Karpas-422 (cell line): ENCODE measurements at regions not wholly inside any gene's neighbourhood (a gene's known extent, or its start where the extent isn't known, plus 50 kb on each side); places are given as distances from the start of the nearest gene placed in this dataset.

Experiments used
- DNase-seq: peaks from one replicate; pipeline ENCODE4 v3.0.0-alpha.2; 2015
- H2AFZ ChIP-seq: fragments of 200-600 bp; sonication (generic); 2 replicates; pipeline ENCODE4 v1.6.1; 2014; ENCODE audit warnings: antibody characterized with exemption, low read length, mixed read lengths
- H3K27ac ChIP-seq: fragments of 200-600 bp; sonication (generic); 2 replicates; pipeline ENCODE4 v1.5.1; 2014; ENCODE audit warnings: mild to moderate bottlenecking, low read length, moderate library complexity
- H3K27me3 ChIP-seq: fragments of 200-600 bp; sonication (generic); 2 replicates; pipeline ENCODE4 v1.6.1; 2014; ENCODE audit warnings: low read length, mixed read lengths
- H3K36me3 ChIP-seq: fragments of 200-600 bp; sonication (generic); 2 replicates; pipeline ENCODE4 v1.6.1; 2014; ENCODE audit warnings: low read length, mixed read lengths; ENCODE audit not compliant: insufficient read depth
- H3K4me1 ChIP-seq: fragments of 200-600 bp; sonication (generic); 2 replicates; pipeline ENCODE4 v1.6.1; 2014; ENCODE audit warnings: mild to moderate bottlenecking, low read length, mixed read lengths
- H3K4me2 ChIP-seq: fragments of 200-600 bp; sonication (generic); 2 replicates; pipeline ENCODE4 v1.6.1; 2014; ENCODE audit warnings: low read length, low read depth, mild to moderate bottlenecking; ENCODE audit not compliant: poor library complexity, severe bottlenecking
- H3K4me3 ChIP-seq: fragments of 200-600 bp; sonication (generic); 2 replicates; pipeline ENCODE4 v1.5.1; 2014; ENCODE audit warnings: mild to moderate bottlenecking, antibody characterized with exemption, low read length, mixed read lengths
- H3K79me2 ChIP-seq: fragments of 200-600 bp; sonication (generic); 2 replicates; pipeline ENCODE4 v1.6.1; 2014; ENCODE audit warnings: mild to moderate bottlenecking, low read length, mixed read lengths
- H3K9ac ChIP-seq: fragments of 200-600 bp; sonication (generic); 2 replicates; pipeline ENCODE4 v1.6.0; 2014; ENCODE audit warnings: low read length
- H3K9me2 ChIP-seq: fragments of 200-600 bp; sonication (generic), shearing (Covaris generic); replicated peaks from 2 replicates; pipeline ENCODE4 v1.6.0; 2014; ENCODE audit warnings: mild to moderate bottlenecking, low read length, moderate library complexity; ENCODE audit not compliant: insufficient read depth
- H3K9me3 ChIP-seq: fragments of 300-700, 200-600 bp; sonication (generic); 2 replicates; pipeline ENCODE4 v1.6.1; 2014; ENCODE audit warnings: low read length, mixed read lengths
- H4K20me1 ChIP-seq: fragments of 200-600 bp; sonication (generic); 2 replicates; pipeline ENCODE4 v1.6.1; 2014; ENCODE audit warnings: mild to moderate bottlenecking, antibody characterized with exemption, low read length, low read depth; ENCODE audit not compliant: insufficient read depth

DNA sequence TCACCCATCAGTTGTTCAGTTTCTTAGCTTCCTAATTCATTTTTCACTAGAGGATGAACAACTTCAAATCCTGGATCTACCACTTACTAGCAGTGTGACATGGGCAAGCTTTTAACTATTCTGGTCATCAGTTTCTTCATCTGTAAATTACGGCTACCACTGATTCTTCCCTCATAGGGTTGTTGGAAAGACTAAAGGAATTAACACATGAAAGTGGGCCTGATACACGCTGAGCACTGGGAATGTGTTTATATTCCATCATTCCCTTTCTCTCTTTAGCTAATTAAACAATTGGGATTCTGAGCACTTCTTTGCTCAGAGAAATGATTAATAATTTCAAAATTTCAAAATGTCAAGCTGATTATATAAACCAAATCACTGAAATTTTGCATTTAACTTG lies 862.3 kb upstream of the GCFC2 start:
- Histone ChIP-seq H3K79me2 (no peaks in the 10 kb centered on the region), H3K27ac (no peak overlapping the region), H3K4me1 (no peaks in the 10 kb centered on the region), H3K4me2 (no peak overlapping the region), H3K4me3 (no peak overlapping the region), H4K20me1 (no peaks in the 10 kb centered on the region), H3K9ac (no peak overlapping the region), H3K27me3 (no peaks in the 10 kb centered on the region), H3K9me2 (0 out of 2 replicates have a peak, but pooled peaks cover 3% of the 10 kb centered on the region), H3K36me3 (no peaks in the 10 kb centered on the region), H2AFZ (no peak overlapping the region), H3K9me3 (0 out of 2 replicates have a peak, but pooled peaks cover 3% of the 10 kb centered on the region)
- DNase-seq, result no peak

DNA sequence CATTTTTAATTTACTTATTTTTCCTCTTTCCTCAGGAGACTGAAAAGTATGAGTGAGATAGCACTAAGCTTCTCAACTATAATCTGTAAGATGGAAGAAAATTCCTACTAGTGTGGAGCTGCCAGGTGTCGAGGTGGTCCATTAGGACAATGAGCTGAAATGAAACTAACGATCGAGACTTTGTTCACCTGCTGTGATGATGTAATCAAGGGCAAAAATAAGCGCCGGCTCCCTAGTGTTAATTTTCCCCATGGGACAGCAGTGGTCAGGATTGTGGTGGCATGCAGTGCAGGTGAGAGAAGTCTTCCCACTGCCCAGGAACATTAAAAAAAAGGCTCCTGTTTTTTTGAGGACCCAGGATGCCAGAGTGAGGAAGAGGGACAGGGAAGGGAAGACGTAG lies 859.1 kb upstream of the GCFC2 start:
- Histone ChIP-seq H3K4me2 (no peak overlapping the region), H3K9me3 (peaks cover 16% of the 10 kb centered on the region), H2AFZ (no peak overlapping the region), H3K36me3 (no peaks in the 10 kb centered on the region), H3K27ac (no peak overlapping the region), H3K9me2 (0 out of 2 replicates have a peak, but pooled peaks cover 3% of the 10 kb centered on the region), H3K4me3 (no peak overlapping the region), H3K4me1 (no peaks in the 10 kb centered on the region), H3K9ac (no peak overlapping the region), H3K79me2 (no peaks in the 10 kb centered on the region), H3K27me3 (no peaks in the 10 kb centered on the region), H4K20me1 (no peaks in the 10 kb centered on the region)
- DNase-seq, result no peak

DNA sequence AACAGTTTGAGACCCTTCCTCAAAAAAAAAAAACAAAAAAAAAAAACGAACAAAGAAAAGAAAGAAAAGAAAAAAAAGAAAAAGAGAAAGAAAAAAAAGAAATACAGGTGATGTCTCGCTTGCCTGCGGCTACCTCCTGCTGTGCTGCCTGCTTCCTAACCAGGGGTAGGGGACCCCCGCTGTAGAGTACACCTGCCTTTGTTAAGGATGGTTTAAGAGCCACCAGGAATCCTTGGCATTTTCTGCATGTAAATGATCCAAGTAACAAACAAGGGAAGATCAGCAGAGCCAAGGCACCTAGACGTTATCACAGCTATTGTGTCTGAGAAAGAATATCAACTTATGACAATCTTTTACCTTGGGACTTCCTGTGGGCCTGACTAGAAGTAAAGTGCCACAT lies 856.8 kb upstream of the GCFC2 start:
- no peaks in the 10 kb centered on the region for H3K36me3 ChIP-seq
- H3K27me3 ChIP-seq, result no peaks in the 10 kb centered on the region
- H3K79me2 ChIP-seq, result no peaks in the 10 kb centered on the region
- no peak overlapping the region for H3K4me3 ChIP-seq
- H3K9me2 ChIP-seq, result 0 out of 2 replicates have a peak, but pooled peaks cover 3% of the 10 kb centered on the region
- H3K4me1 ChIP-seq, result no peaks in the 10 kb centered on the region
- H3K27ac ChIP-seq, result no peak overlapping the region
- H2AFZ ChIP-seq, result no peak overlapping the region
- DNase-seq, result peak; percentile 1
- no peak overlapping the region for H3K4me2 ChIP-seq
- H4K20me1 ChIP-seq, result no peaks in the 10 kb centered on the region
- peaks cover 26% of the 10 kb centered on the region for H3K9me3 ChIP-seq
- no peak overlapping the region for H3K9ac ChIP-seq

DNA sequence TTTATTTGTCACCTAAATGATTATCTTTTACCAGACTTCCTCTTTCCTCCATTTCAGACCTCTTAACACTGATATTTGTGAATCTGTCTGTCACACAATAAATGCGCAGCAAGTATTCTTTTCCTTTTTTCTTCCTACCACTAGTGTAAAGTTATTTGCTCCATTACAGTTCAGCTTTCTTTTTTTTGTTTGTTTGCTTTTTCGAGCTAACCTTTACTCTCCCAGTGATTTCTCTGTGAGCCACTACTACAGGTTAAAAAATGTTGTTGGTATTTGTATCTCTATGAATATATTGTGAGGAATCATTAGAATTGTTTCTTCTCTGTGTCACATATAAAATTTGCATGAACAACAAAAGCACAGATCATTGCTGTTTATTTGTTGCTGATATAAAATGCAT lies 854.0 kb upstream of the GCFC2 start:
- H3K4me3 ChIP-seq, result no peak overlapping the region
- H3K36me3 ChIP-seq, result no peaks in the 10 kb centered on the region
- H3K4me2 ChIP-seq, result no peak overlapping the region

GRCh38 chr2:76563730-76564129 lies 853.0 kb upstream of the GCFC2 start:
- no peak overlapping the region for H3K4me2 ChIP-seq
- no peak overlapping the region for H3K9ac ChIP-seq
- no peaks in the 10 kb centered on the region for H3K79me2 ChIP-seq
- H2AFZ ChIP-seq, result no peak overlapping the region
- H3K4me3 ChIP-seq, result no peak overlapping the region
- no peak overlapping the region for H3K27ac ChIP-seq
- H4K20me1 ChIP-seq, result no peaks in the 10 kb centered on the region
- H3K4me1 ChIP-seq, result no peaks in the 10 kb centered on the region
- peaks cover 36% of the 10 kb centered on the region for H3K9me3 ChIP-seq
- H3K27me3 ChIP-seq, result no peaks in the 10 kb centered on the region
- no peak for DNase-seq
- no peaks in the 10 kb centered on the region for H3K36me3 ChIP-seq
- no peaks in the 10 kb centered on the region for H3K9me2 ChIP-seq

More for the DNA sequence above, 854.0 kb upstream of the GCFC2 start:
- Histone ChIP-seq H3K27ac (no peak overlapping the region), H3K9me2 (no peaks in the 10 kb centered on the region), H3K4me1 (no peaks in the 10 kb centered on the region), H3K27me3 (no peaks in the 10 kb centered on the region), H3K9me3 (peaks cover 33% of the 10 kb centered on the region), H3K79me2 (no peaks in the 10 kb centered on the region), H3K9ac (no peak overlapping the region), H2AFZ (no peak overlapping the region), H4K20me1 (no peaks in the 10 kb centered on the region)
- no peak for DNase-seq

- Histone ChIP-seq H3K9ac (no peak overlapping the region), H3K9me3 (peaks cover 27% of the 10 kb centered on the region), H3K27ac (no peak overlapping the region), H3K36me3 (no peaks in the 10 kb centered on the region), H3K9me2 (no peaks in the 10 kb centered on the region), H3K4me1 (no peaks in the 10 kb centered on the region), H3K27me3 (no peaks in the 10 kb centered on the region), H3K79me2 (no peaks in the 10 kb centered on the region), H2AFZ (no peak overlapping the region), H4K20me1 (no peaks in the 10 kb centered on the region), H3K4me2 (no peak overlapping the region), H3K4me3 (no peak overlapping the region)
- DNase-seq, result no peak
Observed at GRCh38 chr2:76558157-76558556, 847.4 kb upstream of the GCFC2 start.

- H3K27me3 ChIP-seq, result no peaks in the 10 kb centered on the region
- peaks cover 30% of the 10 kb centered on the region for H3K9me3 ChIP-seq
- no peaks in the 10 kb centered on the region for H3K4me1 ChIP-seq
- H3K4me2 ChIP-seq, result no peak overlapping the region
- H3K9me2 ChIP-seq, result no peaks in the 10 kb centered on the region
- no peak overlapping the region for H2AFZ ChIP-seq
- H3K9ac ChIP-seq, result no peak overlapping the region
- no peak overlapping the region for H3K27ac ChIP-seq
- DNase-seq, result peak; percentile 17
- H3K4me3 ChIP-seq, result no peak overlapping the region
- no peaks in the 10 kb centered on the region for H3K36me3 ChIP-seq
- H3K79me2 ChIP-seq, result no peaks in the 10 kb centered on the region
- H4K20me1 ChIP-seq, result no peaks in the 10 kb centered on the region
Observed at GRCh38 chr2:76556018-76556417, 845.3 kb upstream of the GCFC2 start.

GRCh38 chr2:76546207-76546606 lies 835.5 kb upstream of the GCFC2 start:
- H3K36me3 ChIP-seq, result no peaks in the 10 kb centered on the region
- no peaks in the 10 kb centered on the region for H3K27me3 ChIP-seq
- H3K4me3 ChIP-seq, result no peak overlapping the region
- peaks cover 50% of the 10 kb centered on the region for H3K9me3 ChIP-seq
- H3K79me2 ChIP-seq, result no peaks in the 10 kb centered on the region
- H3K9me2 ChIP-seq, result no peaks in the 10 kb centered on the region
- no peak overlapping the region for H3K9ac ChIP-seq
- no peak overlapping the region for H3K27ac ChIP-seq
- H3K4me2 ChIP-seq, result no peak overlapping the region
- H2AFZ ChIP-seq, result no peak overlapping the region
- no peaks in the 10 kb centered on the region for H3K4me1 ChIP-seq
- H4K20me1 ChIP-seq, result no peaks in the 10 kb centered on the region
- no peak for DNase-seq

DNA sequence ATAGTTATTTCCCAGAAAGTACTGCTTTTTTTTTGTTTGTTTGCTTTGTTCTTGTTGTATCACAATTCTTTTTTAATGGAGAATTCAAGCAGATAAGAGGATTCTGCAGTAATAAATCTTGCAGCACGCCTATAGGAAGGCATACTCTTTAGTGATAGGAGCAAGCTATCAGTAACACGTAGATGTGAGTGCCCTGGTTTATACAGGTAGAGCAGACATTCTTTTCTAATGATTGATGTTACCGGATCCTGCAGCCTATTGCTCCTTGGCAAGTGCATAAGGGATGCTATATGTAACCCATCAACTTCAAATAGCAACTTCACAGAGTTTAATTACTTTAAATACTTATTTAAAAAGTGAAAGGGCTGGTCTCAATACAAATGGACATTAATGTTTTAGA lies 834.2 kb upstream of the GCFC2 start:
- H3K9me2 ChIP-seq, result no peaks in the 10 kb centered on the region
- no peak overlapping the region for H3K9ac ChIP-seq
- H3K4me2 ChIP-seq, result no peak overlapping the region
- no peaks in the 10 kb centered on the region for H3K79me2 ChIP-seq
- no peak overlapping the region for H3K27ac ChIP-seq
- no peak overlapping the region for H3K4me3 ChIP-seq
- H2AFZ ChIP-seq, result no peak overlapping the region
- no peaks in the 10 kb centered on the region for H3K4me1 ChIP-seq
- peaks cover 46% of the 10 kb centered on the region for H3K9me3 ChIP-seq
- no peaks in the 10 kb centered on the region for H3K27me3 ChIP-seq
- no peaks in the 10 kb centered on the region for H3K36me3 ChIP-seq
- H4K20me1 ChIP-seq, result no peaks in the 10 kb centered on the region
- DNase-seq, result no peak
